CD14-positive monocyte (primary cell): ENCODE measurements at regions not wholly inside any gene's neighbourhood (a gene's known extent, or its start where the extent isn't known, plus 50 kb on each side); places are given as distances from the start of the nearest gene placed in this dataset.

ENCODE experiments used
- DNase-seq, 3 donors: peaks; one replicate each; pipeline ENCODE4 v3.0.0-alpha.2; 2011 to 2022
- H2AFZ ChIP-seq: 2 replicates; pipeline ENCODE4 v1.6.0; 2012; ENCODE audit warnings: mild to moderate bottlenecking, low read depth, low read length, inconsistent platforms; ENCODE audit not compliant: insufficient read depth, poor library complexity, severe bottlenecking
- H3K27ac ChIP-seq, 2 donors: 1 replicate in 1 of 2; 2 replicates in 1 of 2; pipeline ENCODE4 v1.5.1; 2012 to 2013; ENCODE audit warnings: low read length in 2 of 2, control low read depth in 1 of 2, inconsistent platforms in 1 of 2, low read depth in 1 of 2, mild to moderate bottlenecking in 1 of 2
- H3K27me3 ChIP-seq, 2 donors: one replicate each; pipeline versions ENCODE4 v1.6.0 to v1.6.1; 2011 to 2013; ENCODE audit warnings: low read length in 2 of 2; ENCODE audit not compliant: control insufficient read depth in 2 of 2, insufficient read depth in 2 of 2
- H3K36me3 ChIP-seq, 2 donors: replicated peaks in 1 of 2; 1 replicate in 1 of 2; 2 replicates in 1 of 2; pipeline versions ENCODE4 v1.5.1 to v1.6.1; 2012 to 2013; ENCODE audit warnings: low read length in 2 of 2, control low read depth in 1 of 2, inconsistent platforms in 1 of 2, mild to moderate bottlenecking in 1 of 2; ENCODE audit not compliant: insufficient read depth in 2 of 2, control insufficient read depth in 1 of 2
- H3K4me1 ChIP-seq, 2 donors: 1 replicate in 1 of 2; 2 replicates in 1 of 2; pipeline versions ENCODE4 v1.5.1 to v1.6.1; 2012 to 2013; ENCODE audit warnings: low read length in 2 of 2, control low read depth in 1 of 2, inconsistent platforms in 1 of 2, mild to moderate bottlenecking in 1 of 2, moderate library complexity in 1 of 2; ENCODE audit not compliant: insufficient read depth in 2 of 2, control insufficient read depth in 1 of 2
- H3K4me2 ChIP-seq: replicated peaks from 2 replicates; pipeline ENCODE3; 2012; ENCODE audit warnings: low read length, moderate library complexity, mild to moderate bottlenecking; ENCODE audit not compliant: poor library complexity, severe bottlenecking; ENCODE audit errors: extremely low read depth
- H3K4me3 ChIP-seq, 3 experiments: fragments of 200-600 bp in 1 of 3; sonication (generic) in 1 of 3; replicated peaks in 1 of 3; 1 replicate in 2 of 3; 2 replicates in 1 of 3; pipeline ENCODE4 v1.5.1; 2011 to 2013; ENCODE audit warnings: low read length in 3 of 3, mild to moderate bottlenecking in 3 of 3, control low read depth in 2 of 3, low read depth in 2 of 3, inconsistent platforms in 1 of 3, moderate library complexity in 1 of 3
- H3K79me2 ChIP-seq: 2 replicates; pipeline ENCODE4 v1.6.0; 2012; ENCODE audit warnings: mild to moderate bottlenecking, control low read depth, inconsistent platforms, low read length, moderate library complexity; ENCODE audit not compliant: insufficient read depth
- H3K9ac ChIP-seq: 2 replicates; pipeline ENCODE4 v1.6.0; 2017; ENCODE audit warnings: low read length, mild to moderate bottlenecking; ENCODE audit not compliant: insufficient read depth, poor library complexity, severe bottlenecking
- H3K9me3 ChIP-seq, 2 donors: replicated peaks in 1 of 2; 1 replicate in 1 of 2; 2 replicates in 1 of 2; pipeline versions ENCODE4 v1.5.1 to v1.6.1; 2012 to 2013; ENCODE audit warnings: low read length in 2 of 2, control low read depth in 1 of 2; ENCODE audit not compliant: control insufficient read depth in 1 of 2, insufficient read depth in 1 of 2
- H4K20me1 ChIP-seq: 2 replicates; pipeline ENCODE4 v1.6.0; 2012; ENCODE audit warnings: mild to moderate bottlenecking, low read length, control low read depth, moderate library complexity; ENCODE audit not compliant: insufficient read depth
- H3K27ac Mint-ChIP-seq, 7 donors: one replicate each; pipeline ENCODE4 v1.8.0; 2020; ENCODE audit warnings: mild to moderate bottlenecking in 7 of 7, mixed read lengths in 7 of 7, moderate library complexity in 6 of 7, inconsistent platforms in 2 of 7
- H3K27me3 Mint-ChIP-seq, 3 donors: one replicate each; pipeline ENCODE4 v1.8.0; 2021 to 2022; ENCODE audit warnings: low read depth in 3 of 3, mild to moderate bottlenecking in 3 of 3, mixed read lengths in 3 of 3, moderate library complexity in 3 of 3, inconsistent platforms in 1 of 3
- H3K36me3 Mint-ChIP-seq, 2 donors: one replicate each; pipeline ENCODE4 v1.8.0; 2020; ENCODE audit warnings: mixed read lengths in 2 of 2, inconsistent platforms in 1 of 2, mild to moderate bottlenecking in 1 of 2
- H3K4me1 Mint-ChIP-seq: one replicate; pipeline ENCODE4 v1.8.0; 2020; ENCODE audit warnings: mild to moderate bottlenecking, mixed read lengths
- H3K4me3 Mint-ChIP-seq, 2 donors: one replicate each; pipeline ENCODE4 v1.8.0; 2020; ENCODE audit warnings: mild to moderate bottlenecking in 2 of 2, mixed read lengths in 2 of 2, moderate library complexity in 1 of 2
- H3K9me3 Mint-ChIP-seq, 7 donors: one replicate each; pipeline ENCODE4 v1.8.0; 2020 to 2022; ENCODE audit warnings: mixed read lengths in 7 of 7, mild to moderate bottlenecking in 6 of 7, moderate library complexity in 6 of 7, inconsistent platforms in 2 of 7
- CTCF ChIP-seq: fragments of 200-600 bp; IDR thresholded peaks from one replicate; pipeline ENCODE4 v1.8.0; 2022; ENCODE audit warnings: antibody characterized with exemption, mild to moderate bottlenecking
- WGBS: methylation state at CpG from one replicate; pipeline ENCODE4 v1.1.5; 2013; ENCODE audit warnings: missing lambda C conversion rate; ENCODE audit not compliant: insufficient coverage; 5-methylcytosine and 5-hydroxymethylcytosine counted together
- intact Hi-C, 2 donors: fragments of 100-400 bp; cut with micrococcal nuclease; formaldehyde crosslinking; loops; one replicate each; pipeline versions ENCODE4 v1.15.0 to v1.15.1; 2023

- intact Hi-C loops = no loop called here
- DNase-seq = no peak
- no peak overlapping the region for H3K4me3 ChIP-seq
- H2AFZ ChIP-seq = no peak overlapping the region
- H3K9me3 ChIP-seq = peaks cover 4 to 7% of the 10 kb centered on the region in 2 donors
- Mint-ChIP-seq H3K36me3 (peaks cover 0 to 1% of the 10 kb centered on the region in 2 donors), H3K4me3 (no peak overlapping the region), H3K27me3 (no peaks in the 10 kb centered on the region), H3K9me3 (peaks cover 4 to 11% (median 6%) of the 10 kb centered on the region in 7 donors), H3K4me1 (peaks cover 4% of the 10 kb centered on the region), H3K27ac (no peak overlapping the region)
- WGBS = no CpG with 5 or more reads among the region's 2 CpGs
- no peaks in the 10 kb centered on the region for H3K4me1 ChIP-seq
- H3K9ac ChIP-seq = no peak overlapping the region
- no peak overlapping the region for H3K27ac ChIP-seq
- H3K79me2 ChIP-seq = no peaks in the 10 kb centered on the region
- no peak overlapping the region for H3K4me2 ChIP-seq
- no peak for TF ChIP-seq CTCF
- no peaks in the 10 kb centered on the region for H3K27me3 ChIP-seq
- no peaks in the 10 kb centered on the region for H4K20me1 ChIP-seq
- no peaks in the 10 kb centered on the region for H3K36me3 ChIP-seq
Measured at GRCh38 chr1:172907834-172908326, 142.9 kb downstream of the TNFSF18 start.

- Histone ChIP-seq H3K4me1 (peaks cover 0 to under 1% of the 10 kb centered on the region in 2 donors), H3K9me3 (peaks cover 5 to 13% of the 10 kb centered on the region in 2 donors), H3K4me2 (no peak overlapping the region), H3K27me3 (no peaks in the 10 kb centered on the region), H3K36me3 (no peaks in the 10 kb centered on the region), H4K20me1 (no peaks in the 10 kb centered on the region), H3K9ac (no peak overlapping the region), H3K4me3 (no peak overlapping the region), H3K79me2 (no peaks in the 10 kb centered on the region), H2AFZ (no peak overlapping the region), H3K27ac (no peak overlapping the region)
- intact Hi-C loops = loop anchor here in 1 of 2 donors (10.0 kb wide), 1 partner anchor 85 kb away; no protein-coding TSS in a partner anchor
- TF ChIP-seq CTCF = no peak
- Mint-ChIP-seq H3K27me3 (peaks cover 0 to 2% (median 0%) of the 10 kb centered on the region in 3 donors), H3K9me3 (peaks cover 8 to 17% (median 13%) of the 10 kb centered on the region in 7 donors), H3K4me1 (peaks cover 6% of the 10 kb centered on the region), H3K4me3 (no peak overlapping the region), H3K27ac (no peak overlapping the region), H3K36me3 (peaks cover 0 to 3% of the 10 kb centered on the region in 2 donors)
- WGBS = 97% methylated on average over 6 of the region's 11 CpGs
- no peak for DNase-seq
Measured at GRCh38 chr1:172909606-172910326, 141.0 kb downstream of the TNFSF18 start.
